GM23338 (cell line): ENCODE measurements at regions not wholly inside any gene's neighbourhood (a gene's known extent, or its start where the extent isn't known, plus 50 kb on each side); places are given as distances from the start of the nearest gene placed in this dataset.

ENCODE experiments used
- ATAC-seq: fragments of 200-7000 bp; cut with Tn5 transposase; 3 replicates; pipeline ENCODE4 v1.9.1; 2020
- DNase-seq: peaks from one replicate; pipeline ENCODE4 v3.0.0-alpha.2; 2015; ENCODE audit warnings: low spot score
- H2AFZ ChIP-seq: fragments of 200-600 bp; sonication (generic); 2 replicates; pipeline ENCODE4 v1.8.0; 2016; ENCODE audit warnings: antibody characterized with exemption, mild to moderate bottlenecking, moderate library complexity
- H3F3A ChIP-seq: fragments of 200-600 bp; sonication (generic); replicated peaks from 2 replicates; pipeline ENCODE4 v1.8.0; 2017; ENCODE audit warnings: antibody characterized with exemption, mixed run types, low read depth
- H3K27ac ChIP-seq: fragments of 200-600 bp; sonication (generic); 2 replicates; pipeline ENCODE4 v1.6.1; 2016; ENCODE audit warnings: low read depth
- H3K27me3 ChIP-seq: fragments of 200-600 bp; sonication (generic); 2 replicates; pipeline ENCODE4 v1.8.0; 2016; ENCODE audit warnings: mild to moderate bottlenecking, mixed run types, moderate library complexity; ENCODE audit not compliant: insufficient read depth
- H3K36me3 ChIP-seq: fragments of 200-600 bp; sonication (generic); 2 replicates; pipeline ENCODE4 v1.8.0; 2016; ENCODE audit warnings: mild to moderate bottlenecking; ENCODE audit not compliant: insufficient read depth
- H3K4me1 ChIP-seq: fragments of 200-600 bp; sonication (generic); 2 replicates; pipeline ENCODE4 v1.8.0; 2016; ENCODE audit warnings: mild to moderate bottlenecking, moderate library complexity; ENCODE audit not compliant: insufficient read depth
- H3K4me2 ChIP-seq: fragments of 200-600 bp; sonication (generic); 2 replicates; pipeline ENCODE4 v1.7.1; 2017; ENCODE audit warnings: mixed run types
- H3K4me3 ChIP-seq: fragments of 200-600 bp; sonication (generic); 2 replicates; pipeline ENCODE4 v1.6.1; 2016; ENCODE audit warnings: mixed run types
- H3K79me2 ChIP-seq: fragments of 200-600 bp; sonication (generic); replicated peaks from 2 replicates; pipeline ENCODE4 v1.8.0; 2017; ENCODE audit warnings: mild to moderate bottlenecking; ENCODE audit not compliant: insufficient read depth
- H3K9me2 ChIP-seq: fragments of 200-600 bp; sonication (generic); 2 replicates; pipeline ENCODE4 v1.8.0; 2017; ENCODE audit not compliant: insufficient read depth
- H4K20me1 ChIP-seq: fragments of 200-600 bp; sonication (generic); replicated peaks from 2 replicates; pipeline ENCODE4 v1.8.0; 2017; ENCODE audit warnings: mild to moderate bottlenecking; ENCODE audit not compliant: insufficient read depth
- H3K27ac Mint-ChIP-seq: 2 replicates; pipeline ENCODE4 v1.8.0; 2020; ENCODE audit warnings: inconsistent platforms, mild to moderate bottlenecking, moderate library complexity, mixed read lengths
- H3K27me3 Mint-ChIP-seq: 3 replicates; pipeline ENCODE4 v1.8.0; 2022; ENCODE audit warnings: low read depth, mild to moderate bottlenecking, moderate library complexity, mixed read lengths, inconsistent platforms; ENCODE audit not compliant: insufficient read depth, poor library complexity
- H3K36me3 Mint-ChIP-seq: 3 replicates; pipeline ENCODE4 v1.8.0; 2021; ENCODE audit warnings: low read depth, mild to moderate bottlenecking, inconsistent platforms, moderate library complexity, mixed read lengths
- H3K4me1 Mint-ChIP-seq: 3 replicates; pipeline ENCODE4 v1.8.0; 2020; ENCODE audit warnings: mild to moderate bottlenecking, inconsistent platforms, mixed read lengths
- H3K4me3 Mint-ChIP-seq: 3 replicates; pipeline ENCODE4 v1.8.0; 2021; ENCODE audit warnings: moderate library complexity, mild to moderate bottlenecking, inconsistent platforms, mixed read lengths
- H3K9me3 Mint-ChIP-seq: 3 replicates; pipeline ENCODE4 v1.8.0; 2020; ENCODE audit warnings: moderate library complexity, mild to moderate bottlenecking, inconsistent platforms, mixed read lengths
- CREB1 ChIP-seq: fragments of 250-450 bp; sonication (Bioruptor Pico); IDR thresholded peaks from 2 replicates; pipeline ENCODE4 v1.5.0; 2020; ENCODE audit warnings: low read depth, mild to moderate bottlenecking, moderate library complexity
- CTCF ChIP-seq, 2 experiments: fragments of 200-600 bp in 1 of 2; sonication (generic) in 1 of 2; conservative IDR thresholded peaks; 2 replicates each; pipeline versions ENCODE4 v1.5.1 to v1.6.1; 2016 to 2017; ENCODE audit warnings: antibody characterized with exemption in 2 of 2, low read depth in 2 of 2, mild to moderate bottlenecking in 2 of 2, moderate library complexity in 1 of 2
- ETS1 ChIP-seq: IDR thresholded peaks from 2 replicates; pipeline ENCODE4 v1.6.1; 2016; ENCODE audit warnings: antibody characterized with exemption
- EZH2 ChIP-seq: fragments of 200-600 bp; sonication (generic); IDR thresholded peaks from one replicate; pipeline ENCODE4 v1.8.0; 2017; ENCODE audit warnings: antibody characterized with exemption, mild to moderate bottlenecking, low read depth; ENCODE audit not compliant: unreplicated experiment
- EZH2phosphoT487 ChIP-seq: fragments of 200-600 bp; sonication (generic); IDR thresholded peaks from one replicate; pipeline ENCODE4 v1.8.1; 2018; ENCODE audit warnings: antibody characterized with exemption; ENCODE audit not compliant: unreplicated experiment
- JUNB ChIP-seq: IDR thresholded peaks from one replicate; pipeline ENCODE4 v1.6.1; 2016; ENCODE audit warnings: antibody characterized with exemption; ENCODE audit not compliant: unreplicated experiment
- NANOG ChIP-seq: IDR thresholded peaks from 2 replicates; pipeline ENCODE4 v1.6.1; 2016; ENCODE audit warnings: antibody characterized with exemption, borderline replicate concordance
- POLR2AphosphoS5 ChIP-seq: IDR thresholded peaks from 2 replicates; pipeline ENCODE4 v1.6.1; 2016; ENCODE audit warnings: antibody characterized with exemption, low read depth
- STAT1 ChIP-seq: IDR thresholded peaks from one replicate; pipeline ENCODE4 v1.6.1; 2016; ENCODE audit warnings: antibody characterized with exemption; ENCODE audit not compliant: unreplicated experiment
- ZNF114 ChIP-seq: fragments of 250-450 bp; sonication (Bioruptor Pico); IDR thresholded peaks from 2 replicates; pipeline ENCODE4 v1.5.0; 2020; ENCODE audit warnings: mild to moderate bottlenecking, moderate library complexity
- ZNF331 ChIP-seq: fragments of 250-450 bp; sonication (Bioruptor Pico); IDR thresholded peaks from 2 replicates; pipeline ENCODE4 v1.5.0; 2020; ENCODE audit warnings: low read depth, mild to moderate bottlenecking, moderate library complexity
- ZNF462 ChIP-seq: fragments of 250-450 bp; sonication (Bioruptor Pico); IDR thresholded peaks from 2 replicates; pipeline ENCODE4 v1.5.0; 2020; ENCODE audit warnings: mild to moderate bottlenecking, moderate library complexity
- TF ChIP-seq, protein P1 (sequence below): IDR thresholded peaks from one replicate; pipeline ENCODE4 v1.6.1; 2018; ENCODE audit warnings: antibody characterized with exemption; ENCODE audit not compliant: unreplicated experiment

DNA sequence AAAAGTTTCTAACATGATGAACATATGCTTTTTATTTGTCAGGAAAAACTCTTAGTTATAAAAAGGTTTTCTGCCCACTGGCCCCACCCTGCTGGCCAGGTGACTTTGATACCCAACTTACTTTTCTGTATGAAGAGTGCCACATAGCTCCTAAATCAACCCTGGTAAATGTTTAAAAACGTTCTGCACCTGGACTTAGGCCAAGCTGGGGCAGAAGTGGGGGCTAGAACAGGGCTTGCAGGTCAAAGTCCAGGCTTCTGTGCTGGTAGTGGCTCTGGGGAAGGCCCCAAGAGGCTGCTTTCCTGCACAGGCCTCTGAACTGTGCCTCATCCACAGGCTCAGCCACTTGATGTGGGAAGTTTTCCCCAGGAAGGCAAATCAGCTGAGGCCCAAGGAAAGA, 171.7 kb downstream of the ANKRD30B start:
- no peaks in the 10 kb centered on the region for H3K9me2 ChIP-seq
- DNase-seq = no peak
- H3K9me3 Mint-ChIP-seq = peaks cover 88% of the 10 kb centered on the region

More for the DNA sequence above, 171.7 kb downstream of the ANKRD30B start:
- no peak for ATAC-seq
- Mint-ChIP-seq H3K36me3 (peaks cover 21% of the 10 kb centered on the region), H3K4me3 (no peak overlapping the region), H3K4me1 (peaks cover 2% of the 10 kb centered on the region; the same call in 1 of the 3 replicates), H3K27me3 (peaks cover 3% of the 10 kb centered on the region), H3K27ac (no peak overlapping the region)
- H2AFZ ChIP-seq = no peak overlapping the region
- no peaks in the 10 kb centered on the region for H3K4me1 ChIP-seq
- H3K27me3 ChIP-seq = no peaks in the 10 kb centered on the region
- no peak for TF ChIP-seq ZNF114 (CRISPR knock-in tag)
- TF ChIP-seq EZH2 = no peak
- TF ChIP-seq EZH2phosphoT487 = no peak
- TF ChIP-seq CTCF (conservative IDR thresholded peaks at IDR 0.05; ENCODE audit: low read depth in 2 of 2) = no peak
- TF ChIP-seq ZNF331 = no peak
- no peak for TF ChIP-seq CREB1
- no peak for TF ChIP-seq JUNB
- TF ChIP-seq POLR2AphosphoS5 = no peak
- TF ChIP-seq ETS1 = no peak
- no peak for TF ChIP-seq ZNF462 (CRISPR knock-in tag)
- no peak for TF ChIP-seq STAT1
- no peak for TF ChIP-seq NANOG
- TF ChIP-seq, protein P1, sequence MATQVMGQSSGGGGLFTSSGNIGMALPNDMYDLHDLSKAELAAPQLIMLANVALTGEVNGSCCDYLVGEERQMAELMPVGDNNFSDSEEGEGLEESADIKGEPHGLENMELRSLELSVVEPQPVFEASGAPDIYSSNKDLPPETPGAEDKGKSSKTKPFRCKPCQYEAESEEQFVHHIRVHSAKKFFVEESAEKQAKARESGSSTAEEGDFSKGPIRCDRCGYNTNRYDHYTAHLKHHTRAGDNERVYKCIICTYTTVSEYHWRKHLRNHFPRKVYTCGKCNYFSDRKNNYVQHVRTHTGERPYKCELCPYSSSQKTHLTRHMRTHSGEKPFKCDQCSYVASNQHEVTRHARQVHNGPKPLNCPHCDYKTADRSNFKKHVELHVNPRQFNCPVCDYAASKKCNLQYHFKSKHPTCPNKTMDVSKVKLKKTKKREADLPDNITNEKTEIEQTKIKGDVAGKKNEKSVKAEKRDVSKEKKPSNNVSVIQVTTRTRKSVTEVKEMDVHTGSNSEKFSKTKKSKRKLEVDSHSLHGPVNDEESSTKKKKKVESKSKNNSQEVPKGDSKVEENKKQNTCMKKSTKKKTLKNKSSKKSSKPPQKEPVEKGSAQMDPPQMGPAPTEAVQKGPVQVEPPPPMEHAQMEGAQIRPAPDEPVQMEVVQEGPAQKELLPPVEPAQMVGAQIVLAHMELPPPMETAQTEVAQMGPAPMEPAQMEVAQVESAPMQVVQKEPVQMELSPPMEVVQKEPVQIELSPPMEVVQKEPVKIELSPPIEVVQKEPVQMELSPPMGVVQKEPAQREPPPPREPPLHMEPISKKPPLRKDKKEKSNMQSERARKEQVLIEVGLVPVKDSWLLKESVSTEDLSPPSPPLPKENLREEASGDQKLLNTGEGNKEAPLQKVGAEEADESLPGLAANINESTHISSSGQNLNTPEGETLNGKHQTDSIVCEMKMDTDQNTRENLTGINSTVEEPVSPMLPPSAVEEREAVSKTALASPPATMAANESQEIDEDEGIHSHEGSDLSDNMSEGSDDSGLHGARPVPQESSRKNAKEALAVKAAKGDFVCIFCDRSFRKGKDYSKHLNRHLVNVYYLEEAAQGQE = no peak
- no peaks in the 10 kb centered on the region for H3K79me2 ChIP-seq
- no peak overlapping the region for H3K27ac ChIP-seq
- H3K4me2 ChIP-seq = no peak overlapping the region
- H3K36me3 ChIP-seq = no peaks in the 10 kb centered on the region; the same call in none of the 2 replicates
- H4K20me1 ChIP-seq = no peaks in the 10 kb centered on the region
- no peak overlapping the region for H3K4me3 ChIP-seq
- no peaks in the 10 kb centered on the region for H3F3A ChIP-seq
